GM23338 (cell line): ENCODE measurements at regions not wholly inside any gene's neighbourhood (a gene's known extent, or its start where the extent isn't known, plus 50 kb on each side); places are given as distances from the start of the nearest gene placed in this dataset.

ENCODE experiments used
- CREB1 ChIP-seq: fragments of 250-450 bp; sonication (Bioruptor Pico); IDR thresholded peaks from 2 replicates; pipeline ENCODE4 v1.5.0; 2020; ENCODE audit warnings: low read depth, mild to moderate bottlenecking, moderate library complexity
- EZH2 ChIP-seq: fragments of 200-600 bp; sonication (generic); IDR thresholded peaks from one replicate; pipeline ENCODE4 v1.8.0; 2017; ENCODE audit warnings: antibody characterized with exemption, mild to moderate bottlenecking, low read depth; ENCODE audit not compliant: unreplicated experiment
- EZH2phosphoT487 ChIP-seq: fragments of 200-600 bp; sonication (generic); IDR thresholded peaks from one replicate; pipeline ENCODE4 v1.8.1; 2018; ENCODE audit warnings: antibody characterized with exemption; ENCODE audit not compliant: unreplicated experiment
- JUNB ChIP-seq: IDR thresholded peaks from one replicate; pipeline ENCODE4 v1.6.1; 2016; ENCODE audit warnings: antibody characterized with exemption; ENCODE audit not compliant: unreplicated experiment
- NANOG ChIP-seq: IDR thresholded peaks from 2 replicates; pipeline ENCODE4 v1.6.1; 2016; ENCODE audit warnings: antibody characterized with exemption, borderline replicate concordance
- POLR2AphosphoS5 ChIP-seq: IDR thresholded peaks from 2 replicates; pipeline ENCODE4 v1.6.1; 2016; ENCODE audit warnings: antibody characterized with exemption, low read depth
- ZNF331 ChIP-seq: fragments of 250-450 bp; sonication (Bioruptor Pico); IDR thresholded peaks from 2 replicates; pipeline ENCODE4 v1.5.0; 2020; ENCODE audit warnings: low read depth, mild to moderate bottlenecking, moderate library complexity
- TF ChIP-seq, protein P1 (sequence below), 2 experiments: fragments of 200-600 bp in 1 of 2; sonication (generic) in 1 of 2; conservative IDR thresholded peaks; 2 replicates each; pipeline versions ENCODE4 v1.5.1 to v1.6.1; 2016 to 2017; ENCODE audit warnings: antibody characterized with exemption in 2 of 2, low read depth in 2 of 2, mild to moderate bottlenecking in 2 of 2, moderate library complexity in 1 of 2
- TF ChIP-seq, protein P2 (sequence below): fragments of 250-450 bp; sonication (Bioruptor Pico); IDR thresholded peaks from 2 replicates; pipeline ENCODE4 v1.5.0; 2020; ENCODE audit warnings: mild to moderate bottlenecking, moderate library complexity
- TF ChIP-seq, protein P3 (sequence below): IDR thresholded peaks from 2 replicates; pipeline ENCODE4 v1.6.1; 2016; ENCODE audit warnings: antibody characterized with exemption
- TF ChIP-seq, protein P4 (sequence below): IDR thresholded peaks from one replicate; pipeline ENCODE4 v1.6.1; 2018; ENCODE audit warnings: antibody characterized with exemption; ENCODE audit not compliant: unreplicated experiment

DNA sequence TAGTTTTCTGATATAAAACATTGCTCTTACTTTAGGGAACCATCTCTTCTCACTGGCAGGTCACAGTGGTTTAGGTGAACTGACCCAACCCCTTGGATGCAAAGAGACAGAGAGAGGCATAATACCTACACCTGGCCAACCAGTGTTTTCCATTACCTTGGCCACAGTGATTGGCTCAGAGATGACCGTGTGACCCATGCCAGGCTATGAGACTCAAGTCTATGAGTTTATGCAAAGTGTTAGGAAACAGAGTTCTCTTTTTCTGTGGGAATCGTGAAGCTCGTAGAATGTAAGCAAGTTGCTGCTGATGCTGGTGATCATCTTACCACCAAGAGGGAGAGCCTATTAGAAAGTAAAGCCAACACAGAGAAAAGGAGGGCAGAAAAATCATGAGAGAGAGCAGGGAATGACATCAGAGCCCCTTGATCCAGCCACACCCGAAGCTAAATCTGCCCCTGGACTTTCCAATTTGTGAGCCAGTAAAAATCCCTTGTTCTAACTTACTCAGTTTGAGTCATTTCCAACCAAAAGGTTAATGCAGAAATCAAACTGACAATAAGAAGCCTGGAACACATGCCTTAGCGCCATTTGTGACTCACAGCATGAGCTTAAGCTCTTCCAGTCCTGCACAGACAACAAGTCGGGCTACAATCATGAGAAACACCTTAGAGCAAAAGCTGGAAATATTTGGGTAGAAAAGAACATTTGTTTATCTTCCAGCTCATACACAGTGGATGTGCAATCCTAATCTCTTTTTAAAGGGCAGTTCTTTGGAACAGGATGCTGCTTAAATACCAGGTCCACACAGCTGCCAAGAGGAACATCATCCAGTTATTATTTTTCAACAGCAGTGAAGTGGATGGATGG is 81.3 kb upstream of the KAZN start:
- TF ChIP-seq, protein P1, sequence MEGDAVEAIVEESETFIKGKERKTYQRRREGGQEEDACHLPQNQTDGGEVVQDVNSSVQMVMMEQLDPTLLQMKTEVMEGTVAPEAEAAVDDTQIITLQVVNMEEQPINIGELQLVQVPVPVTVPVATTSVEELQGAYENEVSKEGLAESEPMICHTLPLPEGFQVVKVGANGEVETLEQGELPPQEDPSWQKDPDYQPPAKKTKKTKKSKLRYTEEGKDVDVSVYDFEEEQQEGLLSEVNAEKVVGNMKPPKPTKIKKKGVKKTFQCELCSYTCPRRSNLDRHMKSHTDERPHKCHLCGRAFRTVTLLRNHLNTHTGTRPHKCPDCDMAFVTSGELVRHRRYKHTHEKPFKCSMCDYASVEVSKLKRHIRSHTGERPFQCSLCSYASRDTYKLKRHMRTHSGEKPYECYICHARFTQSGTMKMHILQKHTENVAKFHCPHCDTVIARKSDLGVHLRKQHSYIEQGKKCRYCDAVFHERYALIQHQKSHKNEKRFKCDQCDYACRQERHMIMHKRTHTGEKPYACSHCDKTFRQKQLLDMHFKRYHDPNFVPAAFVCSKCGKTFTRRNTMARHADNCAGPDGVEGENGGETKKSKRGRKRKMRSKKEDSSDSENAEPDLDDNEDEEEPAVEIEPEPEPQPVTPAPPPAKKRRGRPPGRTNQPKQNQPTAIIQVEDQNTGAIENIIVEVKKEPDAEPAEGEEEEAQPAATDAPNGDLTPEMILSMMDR (conservative IDR thresholded peaks at IDR 0.05; ENCODE audit: low read depth in 2 of 2) = no peak
- TF ChIP-seq, protein P2, sequence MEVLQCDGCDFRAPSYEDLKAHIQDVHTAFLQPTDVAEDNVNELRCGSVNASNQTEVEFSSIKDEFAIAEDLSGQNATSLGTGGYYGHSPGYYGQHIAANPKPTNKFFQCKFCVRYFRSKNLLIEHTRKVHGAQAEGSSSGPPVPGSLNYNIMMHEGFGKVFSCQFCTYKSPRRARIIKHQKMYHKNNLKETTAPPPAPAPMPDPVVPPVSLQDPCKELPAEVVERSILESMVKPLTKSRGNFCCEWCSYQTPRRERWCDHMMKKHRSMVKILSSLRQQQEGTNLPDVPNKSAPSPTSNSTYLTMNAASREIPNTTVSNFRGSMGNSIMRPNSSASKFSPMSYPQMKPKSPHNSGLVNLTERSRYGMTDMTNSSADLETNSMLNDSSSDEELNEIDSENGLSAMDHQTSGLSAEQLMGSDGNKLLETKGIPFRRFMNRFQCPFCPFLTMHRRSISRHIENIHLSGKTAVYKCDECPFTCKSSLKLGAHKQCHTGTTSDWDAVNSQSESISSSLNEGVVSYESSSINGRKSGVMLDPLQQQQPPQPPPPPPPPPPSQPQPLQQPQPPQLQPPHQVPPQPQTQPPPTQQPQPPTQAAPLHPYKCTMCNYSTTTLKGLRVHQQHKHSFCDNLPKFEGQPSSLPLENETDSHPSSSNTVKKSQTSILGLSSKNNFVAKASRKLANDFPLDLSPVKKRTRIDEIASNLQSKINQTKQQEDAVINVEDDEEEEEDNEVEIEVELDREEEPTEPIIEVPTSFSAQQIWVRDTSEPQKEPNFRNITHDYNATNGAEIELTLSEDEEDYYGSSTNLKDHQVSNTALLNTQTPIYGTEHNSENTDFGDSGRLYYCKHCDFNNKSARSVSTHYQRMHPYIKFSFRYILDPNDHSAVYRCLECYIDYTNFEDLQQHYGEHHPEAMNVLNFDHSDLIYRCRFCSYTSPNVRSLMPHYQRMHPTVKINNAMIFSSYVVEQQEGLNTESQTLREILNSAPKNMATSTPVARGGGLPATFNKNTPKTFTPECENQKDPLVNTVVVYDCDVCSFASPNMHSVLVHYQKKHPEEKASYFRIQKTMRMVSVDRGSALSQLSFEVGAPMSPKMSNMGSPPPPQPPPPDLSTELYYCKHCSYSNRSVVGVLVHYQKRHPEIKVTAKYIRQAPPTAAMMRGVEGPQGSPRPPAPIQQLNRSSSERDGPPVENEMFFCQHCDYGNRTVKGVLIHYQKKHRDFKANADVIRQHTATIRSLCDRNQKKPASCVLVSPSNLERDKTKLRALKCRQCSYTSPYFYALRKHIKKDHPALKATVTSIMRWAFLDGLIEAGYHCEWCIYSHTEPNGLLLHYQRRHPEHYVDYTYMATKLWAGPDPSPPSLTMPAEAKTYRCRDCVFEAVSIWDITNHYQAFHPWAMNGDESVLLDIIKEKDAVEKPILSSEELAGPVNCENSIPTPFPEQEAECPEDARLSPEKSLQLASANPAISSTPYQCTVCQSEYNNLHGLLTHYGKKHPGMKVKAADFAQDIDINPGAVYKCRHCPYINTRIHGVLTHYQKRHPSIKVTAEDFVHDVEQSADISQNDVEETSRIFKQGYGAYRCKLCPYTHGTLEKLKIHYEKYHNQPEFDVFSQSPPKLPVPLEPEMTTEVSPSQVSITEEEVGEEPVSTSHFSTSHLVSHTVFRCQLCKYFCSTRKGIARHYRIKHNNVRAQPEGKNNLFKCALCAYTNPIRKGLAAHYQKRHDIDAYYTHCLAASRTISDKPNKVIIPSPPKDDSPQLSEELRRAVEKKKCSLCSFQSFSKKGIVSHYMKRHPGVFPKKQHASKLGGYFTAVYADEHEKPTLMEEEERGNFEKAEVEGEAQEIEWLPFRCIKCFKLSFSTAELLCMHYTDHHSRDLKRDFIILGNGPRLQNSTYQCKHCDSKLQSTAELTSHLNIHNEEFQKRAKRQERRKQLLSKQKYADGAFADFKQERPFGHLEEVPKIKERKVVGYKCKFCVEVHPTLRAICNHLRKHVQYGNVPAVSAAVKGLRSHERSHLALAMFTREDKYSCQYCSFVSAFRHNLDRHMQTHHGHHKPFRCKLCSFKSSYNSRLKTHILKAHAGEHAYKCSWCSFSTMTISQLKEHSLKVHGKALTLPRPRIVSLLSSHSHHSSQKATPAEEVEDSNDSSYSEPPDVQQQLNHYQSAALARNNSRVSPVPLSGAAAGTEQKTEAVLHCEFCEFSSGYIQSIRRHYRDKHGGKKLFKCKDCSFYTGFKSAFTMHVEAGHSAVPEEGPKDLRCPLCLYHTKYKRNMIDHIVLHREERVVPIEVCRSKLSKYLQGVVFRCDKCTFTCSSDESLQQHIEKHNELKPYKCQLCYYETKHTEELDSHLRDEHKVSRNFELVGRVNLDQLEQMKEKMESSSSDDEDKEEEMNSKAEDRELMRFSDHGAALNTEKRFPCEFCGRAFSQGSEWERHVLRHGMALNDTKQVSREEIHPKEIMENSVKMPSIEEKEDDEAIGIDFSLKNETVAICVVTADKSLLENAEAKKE = no peak
- TF ChIP-seq EZH2 = no peak
- TF ChIP-seq JUNB = no peak
- TF ChIP-seq POLR2AphosphoS5 = no peak
- TF ChIP-seq, protein P3, sequence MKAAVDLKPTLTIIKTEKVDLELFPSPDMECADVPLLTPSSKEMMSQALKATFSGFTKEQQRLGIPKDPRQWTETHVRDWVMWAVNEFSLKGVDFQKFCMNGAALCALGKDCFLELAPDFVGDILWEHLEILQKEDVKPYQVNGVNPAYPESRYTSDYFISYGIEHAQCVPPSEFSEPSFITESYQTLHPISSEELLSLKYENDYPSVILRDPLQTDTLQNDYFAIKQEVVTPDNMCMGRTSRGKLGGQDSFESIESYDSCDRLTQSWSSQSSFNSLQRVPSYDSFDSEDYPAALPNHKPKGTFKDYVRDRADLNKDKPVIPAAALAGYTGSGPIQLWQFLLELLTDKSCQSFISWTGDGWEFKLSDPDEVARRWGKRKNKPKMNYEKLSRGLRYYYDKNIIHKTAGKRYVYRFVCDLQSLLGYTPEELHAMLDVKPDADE = no peak
- no peak for TF ChIP-seq EZH2phosphoT487
- TF ChIP-seq CREB1 (CRISPR knock-in tag) = no peak
- TF ChIP-seq ZNF331 = no peak
- TF ChIP-seq, protein P4, sequence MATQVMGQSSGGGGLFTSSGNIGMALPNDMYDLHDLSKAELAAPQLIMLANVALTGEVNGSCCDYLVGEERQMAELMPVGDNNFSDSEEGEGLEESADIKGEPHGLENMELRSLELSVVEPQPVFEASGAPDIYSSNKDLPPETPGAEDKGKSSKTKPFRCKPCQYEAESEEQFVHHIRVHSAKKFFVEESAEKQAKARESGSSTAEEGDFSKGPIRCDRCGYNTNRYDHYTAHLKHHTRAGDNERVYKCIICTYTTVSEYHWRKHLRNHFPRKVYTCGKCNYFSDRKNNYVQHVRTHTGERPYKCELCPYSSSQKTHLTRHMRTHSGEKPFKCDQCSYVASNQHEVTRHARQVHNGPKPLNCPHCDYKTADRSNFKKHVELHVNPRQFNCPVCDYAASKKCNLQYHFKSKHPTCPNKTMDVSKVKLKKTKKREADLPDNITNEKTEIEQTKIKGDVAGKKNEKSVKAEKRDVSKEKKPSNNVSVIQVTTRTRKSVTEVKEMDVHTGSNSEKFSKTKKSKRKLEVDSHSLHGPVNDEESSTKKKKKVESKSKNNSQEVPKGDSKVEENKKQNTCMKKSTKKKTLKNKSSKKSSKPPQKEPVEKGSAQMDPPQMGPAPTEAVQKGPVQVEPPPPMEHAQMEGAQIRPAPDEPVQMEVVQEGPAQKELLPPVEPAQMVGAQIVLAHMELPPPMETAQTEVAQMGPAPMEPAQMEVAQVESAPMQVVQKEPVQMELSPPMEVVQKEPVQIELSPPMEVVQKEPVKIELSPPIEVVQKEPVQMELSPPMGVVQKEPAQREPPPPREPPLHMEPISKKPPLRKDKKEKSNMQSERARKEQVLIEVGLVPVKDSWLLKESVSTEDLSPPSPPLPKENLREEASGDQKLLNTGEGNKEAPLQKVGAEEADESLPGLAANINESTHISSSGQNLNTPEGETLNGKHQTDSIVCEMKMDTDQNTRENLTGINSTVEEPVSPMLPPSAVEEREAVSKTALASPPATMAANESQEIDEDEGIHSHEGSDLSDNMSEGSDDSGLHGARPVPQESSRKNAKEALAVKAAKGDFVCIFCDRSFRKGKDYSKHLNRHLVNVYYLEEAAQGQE = no peak
- no peak for TF ChIP-seq NANOG
